Glutamatergic neuron (in vitro differentiated cells): ENCODE measurements at regions not wholly inside any gene's neighbourhood (a gene's known extent, or its start where the extent isn't known, plus 50 kb on each side); places are given as distances from the start of the nearest gene placed in this dataset.

ENCODE experiments used
- DNase-seq: peaks from one replicate; pipeline ENCODE4 v3.0.0; 2022
- H3K27ac Mint-ChIP-seq: one replicate; pipeline ENCODE4 v1.8.0; 2020; ENCODE audit warnings: mild to moderate bottlenecking, mixed read lengths, inconsistent platforms; ENCODE audit not compliant: unreplicated experiment
- H3K27me3 Mint-ChIP-seq: one replicate; pipeline ENCODE4 v1.8.0; 2020; ENCODE audit warnings: mild to moderate bottlenecking, moderate library complexity, mixed read lengths, inconsistent platforms; ENCODE audit not compliant: unreplicated experiment
- H3K36me3 Mint-ChIP-seq: one replicate; pipeline ENCODE4 v1.8.0; 2020; ENCODE audit warnings: mild to moderate bottlenecking, mixed read lengths, inconsistent platforms; ENCODE audit not compliant: unreplicated experiment
- H3K4me1 Mint-ChIP-seq: one replicate; pipeline ENCODE4 v1.8.0; 2020; ENCODE audit warnings: mild to moderate bottlenecking, low read depth, mixed read lengths, inconsistent platforms; ENCODE audit not compliant: unreplicated experiment
- H3K4me3 Mint-ChIP-seq: one replicate; pipeline ENCODE4 v1.8.0; 2020; ENCODE audit warnings: mild to moderate bottlenecking, mixed read lengths, inconsistent platforms; ENCODE audit not compliant: unreplicated experiment
- H3K9me3 Mint-ChIP-seq: one replicate; pipeline ENCODE4 v1.8.0; 2020; ENCODE audit warnings: mild to moderate bottlenecking, moderate library complexity, mixed read lengths, inconsistent platforms; ENCODE audit not compliant: unreplicated experiment
- TF ChIP-seq, protein P1 (sequence below): fragments of 200-600 bp; sonication (generic); IDR thresholded peaks from one replicate; pipeline ENCODE4 v1.5.0; 2021; ENCODE audit not compliant: partially characterized antibody, unreplicated experiment

DNA sequence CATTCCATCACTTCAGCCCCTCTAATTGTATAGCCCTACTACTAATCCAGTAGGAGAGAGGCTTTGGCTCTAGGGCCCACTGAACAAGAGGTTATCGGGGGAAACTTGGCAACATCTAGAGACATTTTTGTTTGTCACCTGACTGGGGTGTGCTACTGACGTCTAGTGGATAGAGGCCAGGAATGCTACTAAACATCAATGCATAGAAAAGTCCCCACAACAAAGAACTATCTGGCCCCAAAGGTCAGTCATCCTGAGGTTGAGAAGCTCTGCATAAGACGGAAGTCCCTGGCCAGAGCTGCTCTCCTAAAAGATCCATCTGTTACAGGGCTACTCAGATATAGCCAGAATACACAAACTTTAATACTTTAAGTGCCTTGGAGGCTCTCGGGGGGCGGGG, 570.6 kb upstream of the KLF4 start:
- H3K27ac Mint-ChIP-seq: no peak overlapping the region
- no peaks in the 10 kb centered on the region for H3K4me1 Mint-ChIP-seq
- TF ChIP-seq, protein P1, sequence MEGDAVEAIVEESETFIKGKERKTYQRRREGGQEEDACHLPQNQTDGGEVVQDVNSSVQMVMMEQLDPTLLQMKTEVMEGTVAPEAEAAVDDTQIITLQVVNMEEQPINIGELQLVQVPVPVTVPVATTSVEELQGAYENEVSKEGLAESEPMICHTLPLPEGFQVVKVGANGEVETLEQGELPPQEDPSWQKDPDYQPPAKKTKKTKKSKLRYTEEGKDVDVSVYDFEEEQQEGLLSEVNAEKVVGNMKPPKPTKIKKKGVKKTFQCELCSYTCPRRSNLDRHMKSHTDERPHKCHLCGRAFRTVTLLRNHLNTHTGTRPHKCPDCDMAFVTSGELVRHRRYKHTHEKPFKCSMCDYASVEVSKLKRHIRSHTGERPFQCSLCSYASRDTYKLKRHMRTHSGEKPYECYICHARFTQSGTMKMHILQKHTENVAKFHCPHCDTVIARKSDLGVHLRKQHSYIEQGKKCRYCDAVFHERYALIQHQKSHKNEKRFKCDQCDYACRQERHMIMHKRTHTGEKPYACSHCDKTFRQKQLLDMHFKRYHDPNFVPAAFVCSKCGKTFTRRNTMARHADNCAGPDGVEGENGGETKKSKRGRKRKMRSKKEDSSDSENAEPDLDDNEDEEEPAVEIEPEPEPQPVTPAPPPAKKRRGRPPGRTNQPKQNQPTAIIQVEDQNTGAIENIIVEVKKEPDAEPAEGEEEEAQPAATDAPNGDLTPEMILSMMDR: no peak

DNA sequence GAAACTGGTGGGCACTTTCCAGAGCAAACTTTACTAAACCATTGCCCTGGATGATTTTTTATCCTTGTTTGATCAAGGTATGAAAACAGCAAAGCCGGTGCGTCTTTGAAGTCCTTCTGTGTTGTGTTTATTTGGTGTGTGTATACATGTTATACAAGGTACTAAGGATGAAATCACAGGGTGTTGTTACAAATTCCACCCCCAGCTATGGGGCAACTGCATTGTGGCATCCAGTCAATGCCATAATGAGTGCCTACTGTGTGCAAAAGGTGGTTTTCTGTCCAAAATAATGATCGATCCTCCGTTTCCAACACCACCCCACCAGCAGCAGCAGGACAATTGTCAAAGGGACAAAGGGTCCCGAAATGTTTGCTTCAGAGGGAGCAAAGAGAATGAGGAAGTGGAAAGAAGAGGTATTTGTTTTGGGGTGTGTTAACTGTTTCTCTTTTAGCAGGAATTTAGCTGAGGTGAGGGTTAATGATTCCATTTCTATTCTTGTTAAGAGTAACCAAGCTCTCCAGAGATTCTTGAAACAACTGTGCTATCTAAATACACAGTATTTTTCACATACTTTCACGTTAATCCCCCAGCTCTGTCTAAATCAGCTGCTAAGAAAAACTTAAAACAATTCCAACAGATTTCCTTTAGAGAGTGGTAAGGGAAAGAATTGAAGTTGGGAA, 568.7 kb upstream of the KLF4 start:
- peaks cover 3% of the 10 kb centered on the region for H3K27me3 Mint-ChIP-seq
- H3K4me3 Mint-ChIP-seq: no peak overlapping the region
- TF ChIP-seq, protein P1: no peak
- no peaks in the 10 kb centered on the region for H3K36me3 Mint-ChIP-seq
- DNase-seq: no peak
- H3K9me3 Mint-ChIP-seq: peaks cover 4% of the 10 kb centered on the region
- H3K4me1 Mint-ChIP-seq: peaks cover 15% of the 10 kb centered on the region
- H3K27ac Mint-ChIP-seq: no peak overlapping the region

More for the DNA sequence above, 570.6 kb upstream of the KLF4 start:
- Mint-ChIP-seq H3K36me3 (no peaks in the 10 kb centered on the region), H3K27me3 (peaks cover 3% of the 10 kb centered on the region), H3K9me3 (no peaks in the 10 kb centered on the region), H3K4me3 (no peak overlapping the region)
- DNase-seq: no peak

DNA sequence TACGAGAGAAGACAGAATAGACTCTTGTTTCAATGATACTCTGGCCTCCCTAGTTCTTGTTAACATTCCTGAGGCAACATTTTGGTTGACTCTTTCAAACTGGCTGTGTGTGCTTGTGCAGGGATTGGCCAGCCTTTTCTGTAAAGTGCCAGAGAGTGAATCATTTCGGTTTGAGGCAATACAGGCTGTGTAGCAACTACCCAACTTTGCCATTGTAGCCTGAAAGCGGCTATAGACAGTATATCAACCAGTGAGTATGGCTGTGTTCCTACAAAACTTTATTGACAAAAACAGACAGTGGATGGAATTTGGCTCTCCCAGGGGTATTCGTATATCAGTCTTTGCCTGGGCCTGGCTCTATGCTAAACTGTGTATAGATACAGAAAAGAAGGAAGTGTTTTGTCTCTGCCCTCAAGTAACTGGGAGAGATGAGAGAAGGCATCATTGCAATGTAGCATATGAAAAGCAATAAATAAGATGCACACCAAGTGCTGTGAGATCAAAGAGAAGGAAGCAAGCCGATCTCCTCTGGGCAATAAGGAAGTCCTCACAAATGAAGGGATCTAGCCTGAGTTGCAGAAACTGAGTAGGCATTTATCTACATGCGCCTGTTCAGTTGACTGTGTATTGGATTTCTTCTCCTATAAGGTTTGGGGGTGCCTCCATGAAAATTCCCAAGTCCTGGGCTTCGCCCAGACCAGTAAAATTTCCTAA, 568.0 kb upstream of the KLF4 start:
- no peak overlapping the region for H3K27ac Mint-ChIP-seq
- DNase-seq: no peak
- peaks cover 4% of the 10 kb centered on the region for H3K9me3 Mint-ChIP-seq
- H3K4me3 Mint-ChIP-seq: no peak overlapping the region
- H3K36me3 Mint-ChIP-seq: no peaks in the 10 kb centered on the region
- H3K27me3 Mint-ChIP-seq: peaks cover 3% of the 10 kb centered on the region
- H3K4me1 Mint-ChIP-seq: peaks cover 21% of the 10 kb centered on the region
- TF ChIP-seq, protein P1: no peak

DNA sequence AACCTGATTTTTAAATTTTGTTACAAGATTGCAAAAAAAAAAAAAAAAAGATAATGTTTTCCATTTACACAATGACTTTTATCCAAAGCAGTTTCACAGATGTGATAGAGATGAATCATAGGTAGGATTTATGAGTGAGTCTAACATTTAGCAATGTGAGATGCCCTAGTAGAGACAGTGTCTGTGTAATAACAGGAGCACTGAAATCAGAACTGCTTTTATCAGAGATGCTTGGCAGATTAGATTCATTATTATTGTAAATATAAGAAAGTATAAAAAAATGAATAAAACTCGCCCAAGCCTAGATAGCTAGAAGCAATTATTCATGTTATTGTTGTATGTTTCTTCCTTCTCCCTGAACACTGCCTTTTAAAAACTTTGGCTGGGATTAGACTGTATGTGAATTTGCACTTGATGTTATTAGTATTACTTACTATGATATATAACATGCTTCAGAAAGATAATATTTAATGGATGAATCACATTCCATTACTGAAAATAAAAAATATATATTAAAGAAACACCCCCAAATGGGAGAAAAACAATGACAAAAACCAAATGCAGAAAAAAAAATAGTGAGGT, 567.3 kb upstream of the KLF4 start:
- Mint-ChIP-seq H3K27ac (no peak overlapping the region), H3K4me1 (peaks cover 21% of the 10 kb centered on the region), H3K9me3 (peaks cover 4% of the 10 kb centered on the region), H3K27me3 (peaks cover 3% of the 10 kb centered on the region), H3K4me3 (no peak overlapping the region), H3K36me3 (no peaks in the 10 kb centered on the region)
- TF ChIP-seq, protein P1: no peak
- no peak for DNase-seq
